ENCODE measurements at regions not wholly inside any gene's neighbourhood (a gene's known extent, or its start where the extent isn't known, plus 50 kb on each side); places are given as distances from the start of the nearest gene placed in this dataset.

DNA sequence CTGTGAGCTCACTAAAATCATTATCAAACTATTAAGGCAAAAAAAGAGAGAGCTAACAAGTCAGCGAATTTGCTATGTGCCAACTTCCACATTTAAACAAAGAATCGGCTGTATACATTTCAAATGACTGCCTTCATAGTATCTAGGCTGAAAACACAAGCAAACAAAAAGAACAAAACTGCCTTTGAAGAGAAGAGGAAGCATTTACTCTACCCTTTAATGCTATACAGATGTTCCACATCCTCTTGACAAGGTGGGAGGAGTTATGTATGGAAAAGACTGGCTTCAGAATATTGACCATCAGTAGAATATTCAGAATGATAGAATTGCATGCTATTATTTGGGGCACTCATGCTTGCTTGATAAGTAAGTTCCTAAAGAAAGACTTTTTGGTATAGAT is 741.7 kb downstream of the PLCL1 start:
- TF ChIP-seq, protein P1, sequence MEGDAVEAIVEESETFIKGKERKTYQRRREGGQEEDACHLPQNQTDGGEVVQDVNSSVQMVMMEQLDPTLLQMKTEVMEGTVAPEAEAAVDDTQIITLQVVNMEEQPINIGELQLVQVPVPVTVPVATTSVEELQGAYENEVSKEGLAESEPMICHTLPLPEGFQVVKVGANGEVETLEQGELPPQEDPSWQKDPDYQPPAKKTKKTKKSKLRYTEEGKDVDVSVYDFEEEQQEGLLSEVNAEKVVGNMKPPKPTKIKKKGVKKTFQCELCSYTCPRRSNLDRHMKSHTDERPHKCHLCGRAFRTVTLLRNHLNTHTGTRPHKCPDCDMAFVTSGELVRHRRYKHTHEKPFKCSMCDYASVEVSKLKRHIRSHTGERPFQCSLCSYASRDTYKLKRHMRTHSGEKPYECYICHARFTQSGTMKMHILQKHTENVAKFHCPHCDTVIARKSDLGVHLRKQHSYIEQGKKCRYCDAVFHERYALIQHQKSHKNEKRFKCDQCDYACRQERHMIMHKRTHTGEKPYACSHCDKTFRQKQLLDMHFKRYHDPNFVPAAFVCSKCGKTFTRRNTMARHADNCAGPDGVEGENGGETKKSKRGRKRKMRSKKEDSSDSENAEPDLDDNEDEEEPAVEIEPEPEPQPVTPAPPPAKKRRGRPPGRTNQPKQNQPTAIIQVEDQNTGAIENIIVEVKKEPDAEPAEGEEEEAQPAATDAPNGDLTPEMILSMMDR (IDR thresholded peaks at IDR 0.05): no peak
- no peak for TF ChIP-seq EZH2 (IDR thresholded peaks at IDR 0.05; ENCODE audit: borderline replicate concordance, insufficient read depth, low read depth, low read length, poor library complexity, severe bottlenecking)
